Astrocyte (in vitro differentiated cells and primary cell): ENCODE measurements at regions not wholly inside any gene's neighbourhood (a gene's known extent, or its start where the extent isn't known, plus 50 kb on each side); places are given as distances from the start of the nearest gene placed in this dataset.
A peak's percentile ranks its signal among the peaks of the same experiment; 100 is the strongest.

Source experiments
- DNase-seq: peaks from one replicate; pipeline ENCODE4 v3.0.0-alpha.2; 2010; ENCODE audit warnings: low read depth
- FAIRE-seq: peaks from 2 replicates; lab custom pipeline; 2011; peaks lifted over from hg19 to GRCh38; lab: Jason Lieb, UNC
- H2AFZ ChIP-seq: 2 replicates; pipeline ENCODE4 v1.6.0; 2012; ENCODE audit warnings: low read depth, low read length, inconsistent platforms
- H3K27ac ChIP-seq: 2 replicates; pipeline ENCODE4 v1.5.1; 2011; ENCODE audit warnings: low read depth, low read length, inconsistent platforms
- H3K27me3 ChIP-seq: 2 replicates; pipeline ENCODE4 v1.6.0; 2011; ENCODE audit warnings: low read length, inconsistent platforms; ENCODE audit not compliant: insufficient read depth
- H3K36me3 ChIP-seq: 2 replicates; pipeline ENCODE4 v1.5.1; 2011; ENCODE audit warnings: low read length, inconsistent platforms; ENCODE audit not compliant: insufficient read depth
- H3K4me1 ChIP-seq: 2 replicates; pipeline ENCODE4 v1.5.1; 2011; ENCODE audit warnings: low read length, inconsistent platforms; ENCODE audit not compliant: insufficient read depth
- H3K4me2 ChIP-seq: 2 replicates; pipeline ENCODE4 v1.6.0; 2012; ENCODE audit warnings: low read length, inconsistent platforms
- H3K4me3 ChIP-seq: 2 replicates; pipeline ENCODE4 v1.5.1; 2011; ENCODE audit warnings: low read depth, mild to moderate bottlenecking, low read length, inconsistent platforms; ENCODE audit not compliant: insufficient read depth
- H3K79me2 ChIP-seq: 2 replicates; pipeline ENCODE4 v1.6.0; 2012; ENCODE audit warnings: mild to moderate bottlenecking, low read length, inconsistent platforms; ENCODE audit not compliant: insufficient read depth
- H3K9ac ChIP-seq: 2 replicates; pipeline ENCODE4 v1.6.0; 2012; ENCODE audit warnings: mild to moderate bottlenecking, low read length, inconsistent platforms
- H3K9me3 ChIP-seq: 2 replicates; pipeline ENCODE4 v1.5.1; 2012; ENCODE audit warnings: low read depth, mild to moderate bottlenecking, low read length, inconsistent platforms; ENCODE audit not compliant: insufficient read depth
- H4K20me1 ChIP-seq: 2 replicates; pipeline ENCODE4 v1.6.0; 2012; ENCODE audit warnings: low read length, inconsistent platforms; ENCODE audit not compliant: insufficient read depth
- H3K27ac Mint-ChIP-seq: one replicate; pipeline ENCODE4 v1.8.0; 2021; ENCODE audit warnings: mild to moderate bottlenecking, mixed read lengths; ENCODE audit not compliant: unreplicated experiment
- H3K27me3 Mint-ChIP-seq: one replicate; pipeline ENCODE4 v1.8.0; 2021; ENCODE audit warnings: low read depth, mixed read lengths; ENCODE audit not compliant: unreplicated experiment
- H3K36me3 Mint-ChIP-seq: one replicate; pipeline ENCODE4 v1.8.0; 2021; ENCODE audit warnings: low read depth, mixed read lengths; ENCODE audit not compliant: unreplicated experiment
- H3K4me1 Mint-ChIP-seq: one replicate; pipeline ENCODE4 v1.8.0; 2021; ENCODE audit warnings: low read depth, mixed read lengths; ENCODE audit not compliant: unreplicated experiment
- H3K4me3 Mint-ChIP-seq: one replicate; pipeline ENCODE4 v1.8.0; 2021; ENCODE audit warnings: mild to moderate bottlenecking, moderate library complexity, mixed read lengths; ENCODE audit not compliant: unreplicated experiment
- H3K9me3 Mint-ChIP-seq: one replicate; pipeline ENCODE4 v1.8.0; 2021; ENCODE audit warnings: mild to moderate bottlenecking, mixed read lengths; ENCODE audit not compliant: unreplicated experiment
- EZH2 ChIP-seq: IDR thresholded peaks from 2 replicates; pipeline ENCODE4 v1.6.1; 2012; ENCODE audit warnings: mild to moderate bottlenecking, low read length, inconsistent platforms; ENCODE audit not compliant: insufficient read depth
- TF ChIP-seq, protein P1 (sequence below): IDR thresholded peaks from 2 replicates; pipeline ENCODE4 v1.5.1; 2011; ENCODE audit warnings: low read depth, mild to moderate bottlenecking, inconsistent platforms, low read length, moderate library complexity; ENCODE audit not compliant: insufficient read depth

DNA sequence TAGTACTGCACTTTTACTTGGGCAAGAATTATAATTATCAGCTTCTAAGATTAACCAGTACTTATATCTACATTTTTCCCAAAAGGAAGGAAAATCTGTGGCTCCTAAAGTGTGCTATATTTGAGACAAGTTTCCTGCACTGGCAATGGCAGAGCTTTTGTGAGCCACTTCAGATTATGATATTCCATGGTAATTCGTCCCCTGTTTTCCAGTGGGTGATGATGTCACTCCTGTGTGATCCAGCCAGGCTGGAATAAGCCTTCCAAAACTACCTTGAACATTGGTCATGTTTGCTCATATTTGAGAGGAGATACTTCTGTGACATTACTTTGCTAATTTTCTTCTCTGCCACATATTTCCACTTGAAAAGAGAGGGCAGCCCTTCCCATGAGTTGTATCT, 302.1 kb downstream of the MDFIC start:
- DNase-seq (no peak), FAIRE-seq (peak; percentile 45)
- Mint-ChIP-seq H3K4me1 (peaks cover under 1% of the 10 kb centered on the region), H3K27me3 (no peaks in the 10 kb centered on the region), H3K27ac (no peak overlapping the region), H3K4me3 (no peak overlapping the region), H3K9me3 (no peaks in the 10 kb centered on the region), H3K36me3 (no peaks in the 10 kb centered on the region)
- H3K4me3 ChIP-seq = no peak overlapping the region
- H3K79me2 ChIP-seq = no peaks in the 10 kb centered on the region
- no peak overlapping the region for H3K4me2 ChIP-seq
- H2AFZ ChIP-seq = no peak overlapping the region
- no peaks in the 10 kb centered on the region for H4K20me1 ChIP-seq
- H3K36me3 ChIP-seq = no peaks in the 10 kb centered on the region
- H3K9ac ChIP-seq = no peak overlapping the region
- no peaks in the 10 kb centered on the region for H3K27me3 ChIP-seq
- no peak overlapping the region for H3K27ac ChIP-seq
- H3K4me1 ChIP-seq = no peaks in the 10 kb centered on the region
- TF ChIP-seq, protein P1, sequence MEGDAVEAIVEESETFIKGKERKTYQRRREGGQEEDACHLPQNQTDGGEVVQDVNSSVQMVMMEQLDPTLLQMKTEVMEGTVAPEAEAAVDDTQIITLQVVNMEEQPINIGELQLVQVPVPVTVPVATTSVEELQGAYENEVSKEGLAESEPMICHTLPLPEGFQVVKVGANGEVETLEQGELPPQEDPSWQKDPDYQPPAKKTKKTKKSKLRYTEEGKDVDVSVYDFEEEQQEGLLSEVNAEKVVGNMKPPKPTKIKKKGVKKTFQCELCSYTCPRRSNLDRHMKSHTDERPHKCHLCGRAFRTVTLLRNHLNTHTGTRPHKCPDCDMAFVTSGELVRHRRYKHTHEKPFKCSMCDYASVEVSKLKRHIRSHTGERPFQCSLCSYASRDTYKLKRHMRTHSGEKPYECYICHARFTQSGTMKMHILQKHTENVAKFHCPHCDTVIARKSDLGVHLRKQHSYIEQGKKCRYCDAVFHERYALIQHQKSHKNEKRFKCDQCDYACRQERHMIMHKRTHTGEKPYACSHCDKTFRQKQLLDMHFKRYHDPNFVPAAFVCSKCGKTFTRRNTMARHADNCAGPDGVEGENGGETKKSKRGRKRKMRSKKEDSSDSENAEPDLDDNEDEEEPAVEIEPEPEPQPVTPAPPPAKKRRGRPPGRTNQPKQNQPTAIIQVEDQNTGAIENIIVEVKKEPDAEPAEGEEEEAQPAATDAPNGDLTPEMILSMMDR = no peak
- no peak for TF ChIP-seq EZH2
- H3K9me3 ChIP-seq = no peaks in the 10 kb centered on the region

DNA sequence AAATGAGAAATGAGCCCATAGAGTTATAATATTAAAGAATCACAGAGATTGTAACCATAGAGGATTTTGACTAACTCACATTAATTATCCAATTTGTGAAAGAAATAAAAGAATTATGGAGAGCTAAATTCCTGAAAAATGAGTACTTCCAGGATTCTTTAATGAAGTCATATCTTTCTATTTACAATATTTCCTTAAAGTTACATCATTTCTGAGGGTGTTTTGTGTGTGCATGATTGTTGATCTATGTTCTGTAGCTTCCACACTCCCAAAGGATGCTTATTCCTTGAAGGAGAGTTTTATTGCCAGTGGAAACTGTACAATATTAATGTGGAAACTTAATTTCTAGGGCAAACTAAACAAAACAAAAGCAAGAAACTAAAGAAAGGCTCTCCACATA, 299.6 kb downstream of the MDFIC start:
- no peaks in the 10 kb centered on the region for H4K20me1 ChIP-seq
- H3K4me1 ChIP-seq = no peaks in the 10 kb centered on the region
- H2AFZ ChIP-seq = no peak overlapping the region
- peaks cover 7% of the 10 kb centered on the region for H3K4me1 Mint-ChIP-seq
- H3K9ac ChIP-seq = no peak overlapping the region
- FAIRE-seq (no peak), DNase-seq (no peak)
- H3K9me3 Mint-ChIP-seq = no peaks in the 10 kb centered on the region
- H3K36me3 Mint-ChIP-seq = no peaks in the 10 kb centered on the region
- no peaks in the 10 kb centered on the region for H3K27me3 ChIP-seq
- H3K36me3 ChIP-seq = no peaks in the 10 kb centered on the region
- H3K27ac Mint-ChIP-seq = peak overlapping the region; percentile 35
- no peaks in the 10 kb centered on the region for H3K9me3 ChIP-seq
- TF ChIP-seq, protein P1 = no peak
- no peak for TF ChIP-seq EZH2
- no peaks in the 10 kb centered on the region for H3K79me2 ChIP-seq
- no peak overlapping the region for H3K4me3 Mint-ChIP-seq
- H3K27me3 Mint-ChIP-seq = no peaks in the 10 kb centered on the region
- no peak overlapping the region for H3K4me2 ChIP-seq
- H3K4me3 ChIP-seq = no peak overlapping the region
- H3K27ac ChIP-seq = no peak overlapping the region

DNA sequence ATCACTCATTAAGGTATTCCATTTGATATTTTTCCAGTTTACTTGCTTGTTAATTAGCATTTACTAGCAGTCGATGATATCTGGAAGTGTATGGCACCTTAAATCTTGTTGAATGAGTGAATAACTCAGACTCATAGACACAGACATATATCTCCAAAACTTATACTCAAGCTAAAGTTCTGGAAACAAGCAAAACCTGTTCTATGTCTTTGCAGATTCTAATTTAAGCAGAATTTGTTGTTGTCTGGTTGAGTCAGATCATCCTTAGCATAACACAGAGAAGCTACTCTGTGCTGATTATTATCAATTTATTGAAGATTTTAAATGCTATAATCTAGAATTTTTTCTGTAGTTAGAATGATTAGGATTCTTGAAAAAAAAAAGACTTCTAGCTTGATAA, 296.2 kb downstream of the MDFIC start:
- Histone ChIP-seq H3K9me3 (no peaks in the 10 kb centered on the region), H3K9ac (no peak overlapping the region), H2AFZ (no peak overlapping the region), H3K27me3 (no peaks in the 10 kb centered on the region), H3K4me2 (no peak overlapping the region), H3K4me1 (no peaks in the 10 kb centered on the region), H3K36me3 (no peaks in the 10 kb centered on the region), H3K27ac (no peak overlapping the region), H3K79me2 (no peaks in the 10 kb centered on the region), H4K20me1 (no peaks in the 10 kb centered on the region), H3K4me3 (no peak overlapping the region)
- Mint-ChIP-seq H3K36me3 (no peaks in the 10 kb centered on the region), H3K4me3 (no peak overlapping the region), H3K9me3 (peaks cover 3% of the 10 kb centered on the region), H3K4me1 (peaks cover 10% of the 10 kb centered on the region), H3K27ac (no peak overlapping the region), H3K27me3 (no peaks in the 10 kb centered on the region)
- DNase-seq = no peak
- TF ChIP-seq, protein P1 = no peak
- TF ChIP-seq EZH2 = no peak
- FAIRE-seq = no peak
